ENCODE measurements at regions not wholly inside any gene's neighbourhood (a gene's known extent, or its start where the extent isn't known, plus 50 kb on each side); places are given as distances from the start of the nearest gene placed in this dataset.

- WGBS (ENCODE audit: insufficient coverage): 74% methylated on average over 3 of the region's 3 CpGs
- no peaks in the 10 kb centered on the region for H3K36me3 Mint-ChIP-seq
- TF ChIP-seq CTCF (IDR thresholded peaks at IDR 0.05): no peak
Measured at GRCh38 chr6:148240861-148241477, 101.7 kb upstream of the SASH1 start.

GRCh38 chr6:148242180-148242579 is 100.5 kb upstream of the SASH1 start:
- Histone ChIP-seq H3K9me3 (ENCODE audit: control insufficient read depth, insufficient read depth, low read length) (no peaks in the 10 kb centered on the region), H3K27ac (ENCODE audit: low read length) (no peak overlapping the region), H3K36me3 (ENCODE audit: control insufficient read depth, insufficient read depth, low read length) (no peaks in the 10 kb centered on the region), H3K4me1 (ENCODE audit: control insufficient read depth, insufficient read depth, low read length) (no peaks in the 10 kb centered on the region), H3K4me3 (ENCODE audit: low read length) (no peak overlapping the region), H3K27me3 (ENCODE audit: control insufficient read depth, insufficient read depth, low read length) (no peaks in the 10 kb centered on the region)
- Mint-ChIP-seq H3K27ac (no peak overlapping the region), H3K27me3 (ENCODE audit: low read depth in 2 of 2) (peaks cover 4 to 9% of the 10 kb centered on the region in 2 donors), H3K4me3 (no peak overlapping the region), H3K4me1 (no peaks in the 10 kb centered on the region), H3K36me3 (no peaks in the 10 kb centered on the region), H3K9me3 (no peaks in the 10 kb centered on the region)
- ATAC-seq (no peak), DNase-seq (no peak)
- 91% methylated on average over 4 of the region's 4 CpGs for WGBS (ENCODE audit: insufficient coverage)
- TF ChIP-seq CTCF (IDR thresholded peaks at IDR 0.05): no peak
- intact Hi-C loops (cut with micrococcal nuclease): no loop called here

More at GRCh38 chr6:148240861-148241477, 101.7 kb upstream of the SASH1 start:
- no peak overlapping the region for H3K4me3 ChIP-seq (ENCODE audit: low read length)
- Mint-ChIP-seq H3K4me1 (no peaks in the 10 kb centered on the region), H3K27me3 (ENCODE audit: low read depth in 2 of 2) (peaks cover 4 to 9% of the 10 kb centered on the region in 2 donors), H3K9me3 (no peaks in the 10 kb centered on the region), H3K27ac (no peak overlapping the region), H3K4me3 (no peak overlapping the region)
- H3K4me1 ChIP-seq (ENCODE audit: control insufficient read depth, insufficient read depth, low read length): no peaks in the 10 kb centered on the region
- DNase-seq (no peak), ATAC-seq (no peak)
- no peaks in the 10 kb centered on the region for H3K36me3 ChIP-seq (ENCODE audit: control insufficient read depth, insufficient read depth, low read length)
- no peaks in the 10 kb centered on the region for H3K27me3 ChIP-seq (ENCODE audit: control insufficient read depth, insufficient read depth, low read length)
- no peaks in the 10 kb centered on the region for H3K9me3 ChIP-seq (ENCODE audit: control insufficient read depth, insufficient read depth, low read length)
- H3K27ac ChIP-seq (ENCODE audit: low read length): no peak overlapping the region
- intact Hi-C loops (cut with micrococcal nuclease): no loop called here

GRCh38 chr6:148244217-148244935 is 98.3 kb upstream of the SASH1 start:
- H3K27me3 Mint-ChIP-seq (ENCODE audit: low read depth in 2 of 2): peaks cover 4 to 7% of the 10 kb centered on the region in 2 donors
- H3K9me3 ChIP-seq (ENCODE audit: control insufficient read depth, insufficient read depth, low read length): no peaks in the 10 kb centered on the region

More at GRCh38 chr6:148244217-148244935, 98.3 kb upstream of the SASH1 start:
- Histone ChIP-seq H3K4me1 (ENCODE audit: control insufficient read depth, insufficient read depth, low read length) (no peaks in the 10 kb centered on the region), H3K36me3 (ENCODE audit: control insufficient read depth, insufficient read depth, low read length) (no peaks in the 10 kb centered on the region), H3K27me3 (ENCODE audit: control insufficient read depth, insufficient read depth, low read length) (no peaks in the 10 kb centered on the region), H3K27ac (ENCODE audit: low read length) (no peak overlapping the region), H3K4me3 (ENCODE audit: low read length) (no peak overlapping the region)
- intact Hi-C loops (cut with micrococcal nuclease): no loop called here
- H3K9me3 Mint-ChIP-seq: no peaks in the 10 kb centered on the region
- no peaks in the 10 kb centered on the region for H3K4me1 Mint-ChIP-seq
- no peaks in the 10 kb centered on the region for H3K36me3 Mint-ChIP-seq
- WGBS (ENCODE audit: insufficient coverage): 83% methylated on average over 10 of the region's 10 CpGs
- ATAC-seq (peak in 1 of 3 donors; percentile 24), DNase-seq (no peak)
- TF ChIP-seq CTCF (IDR thresholded peaks at IDR 0.05): no peak
- H3K4me3 Mint-ChIP-seq: no peak overlapping the region
- no peak overlapping the region for H3K27ac Mint-ChIP-seq
